Liver (tissue), 8 donors: ENCODE measurements at regions not wholly inside any gene's neighbourhood (a gene's known extent, or its start where the extent isn't known, plus 50 kb on each side); places are given as distances from the start of the nearest gene placed in this dataset.

Source experiments
- DNase-seq: peaks from one replicate; pipeline ENCODE4 v3.0.0-alpha.2; 2017; ENCODE audit warnings: low spot score
- H3K27ac ChIP-seq, 2 donors: one replicate each; pipeline ENCODE4 v1.7.0; 2013; ENCODE audit warnings: inconsistent platforms in 2 of 2, low read length in 2 of 2, control low read depth in 1 of 2, low read depth in 1 of 2, mild to moderate bottlenecking in 1 of 2
- H3K27me3 ChIP-seq, 4 donors: one replicate each; pipeline versions ENCODE4 v1.6.1 to v1.7.0; 2013; ENCODE audit warnings: low read length in 3 of 4, inconsistent platforms in 1 of 4, mild to moderate bottlenecking in 1 of 4, moderate library complexity in 1 of 4; ENCODE audit not compliant: control insufficient read depth in 4 of 4, insufficient read depth in 4 of 4
- H3K36me3 ChIP-seq, 4 donors: one replicate each; pipeline versions ENCODE4 v1.6.1 to v1.7.0; 2013; ENCODE audit warnings: low read length in 3 of 4, mild to moderate bottlenecking in 3 of 4, low read depth in 1 of 4, moderate library complexity in 1 of 4; ENCODE audit not compliant: control insufficient read depth in 4 of 4, insufficient read depth in 3 of 4
- H3K4me1 ChIP-seq, 4 donors: one replicate each; pipeline versions ENCODE4 v1.6.1 to v1.7.0; 2013; ENCODE audit warnings: low read length in 3 of 4, mild to moderate bottlenecking in 3 of 4, moderate library complexity in 1 of 4; ENCODE audit not compliant: control insufficient read depth in 4 of 4, insufficient read depth in 4 of 4
- H3K4me3 ChIP-seq, 3 donors: one replicate each; pipeline versions ENCODE4 v1.6.1 to v1.7.0; 2013; ENCODE audit warnings: low read length in 3 of 3, control low read depth in 1 of 3, low read depth in 1 of 3, mild to moderate bottlenecking in 1 of 3
- H3K9ac ChIP-seq, 2 donors: one replicate each; pipeline ENCODE4 v1.7.0; 2013; ENCODE audit warnings: low read length in 2 of 2, mild to moderate bottlenecking in 2 of 2, moderate library complexity in 2 of 2, control low read depth in 1 of 2, low read depth in 1 of 2
- H3K9me3 ChIP-seq, 4 donors: one replicate each; pipeline versions ENCODE4 v1.6.1 to v1.7.0; 2013; ENCODE audit warnings: low read length in 3 of 4; ENCODE audit not compliant: control insufficient read depth in 4 of 4
- ATF3 ChIP-seq: IDR thresholded peaks from 2 replicates; pipeline ENCODE4 v1.6.1; 2016; ENCODE audit warnings: antibody characterized with exemption
- EGR1 ChIP-seq, 2 donors: IDR thresholded peaks; 2 replicates each; pipeline ENCODE4 v1.6.1; 2016 to 2018; ENCODE audit warnings: antibody characterized with exemption in 2 of 2, low read depth in 2 of 2
- FOXA2 ChIP-seq: IDR thresholded peaks from 2 replicates; pipeline ENCODE4 v1.6.1; 2016; ENCODE audit warnings: antibody characterized with exemption
- GABPA ChIP-seq, 2 donors: IDR thresholded peaks in 1 of 2; conservative IDR thresholded peaks in 1 of 2; 2 replicates each; pipeline ENCODE4 v1.6.1; 2016; ENCODE audit warnings: antibody characterized with exemption in 2 of 2, mild to moderate bottlenecking in 1 of 2, moderate library complexity in 1 of 2
- HNF4A ChIP-seq, 2 donors: conservative IDR thresholded peaks; 2 replicates each; pipeline ENCODE4 v1.6.1; 2016; ENCODE audit warnings: antibody characterized with exemption in 2 of 2, mild to moderate bottlenecking in 2 of 2
- HNF4G ChIP-seq: IDR thresholded peaks from 2 replicates; pipeline ENCODE4 v1.6.1; 2016; ENCODE audit warnings: antibody characterized with exemption
- JUND ChIP-seq, 2 donors: IDR thresholded peaks; 2 replicates each; pipeline ENCODE4 v1.6.1; 2016; ENCODE audit warnings: antibody characterized with exemption in 2 of 2
- RAD21 ChIP-seq, 2 donors: IDR thresholded peaks; 2 replicates each; pipeline ENCODE4 v1.6.1; 2016; ENCODE audit warnings: antibody characterized with exemption in 2 of 2, mild to moderate bottlenecking in 2 of 2
- REST ChIP-seq: IDR thresholded peaks from 2 replicates; pipeline ENCODE4 v1.6.1; 2016; ENCODE audit warnings: antibody characterized with exemption, mild to moderate bottlenecking
- RXRA ChIP-seq, 2 donors: IDR thresholded peaks; 2 replicates each; pipeline ENCODE4 v1.6.1; 2017 to 2018; ENCODE audit warnings: antibody characterized with exemption in 2 of 2, mild to moderate bottlenecking in 1 of 2
- SP1 ChIP-seq: IDR thresholded peaks from 2 replicates; pipeline ENCODE4 v1.6.1; 2018; ENCODE audit warnings: antibody characterized with exemption, mild to moderate bottlenecking
- TAF1 ChIP-seq: conservative IDR thresholded peaks from 2 replicates; pipeline ENCODE4 v1.6.1; 2016; ENCODE audit warnings: antibody characterized with exemption, mild to moderate bottlenecking
- YY1 ChIP-seq: IDR thresholded peaks from 2 replicates; pipeline ENCODE4 v1.6.1; 2016; ENCODE audit warnings: antibody characterized with exemption, mild to moderate bottlenecking
- WGBS: extraction: QIAGEN DNeasy Blood & Tissue Kit; methylation state at CpG from one replicate; pipeline ENCODE4 v1.1.7; 2013; 5-methylcytosine and 5-hydroxymethylcytosine counted together
- TF ChIP-seq, protein P1 (sequence below): fragments of 150-350 bp; IDR thresholded peaks from 2 replicates; pipeline ENCODE4 v1.5.1; 2017; ENCODE audit warnings: improper control_type of control experiment, low read depth, low read length; ENCODE audit not compliant: missing input control
- TF ChIP-seq, protein P2 (sequence below): IDR thresholded peaks from 2 replicates; pipeline ENCODE4 v1.6.1; 2016; ENCODE audit warnings: antibody characterized with exemption
- donor health status: healthy.
- donor health status: healthy.
- donor health status: healthy.
- donor health status: healthy.
- donor health status: healthy.

- H3K27me3 ChIP-seq: no peaks in the 10 kb centered on the region
- H3K4me1 ChIP-seq: no peaks in the 10 kb centered on the region
- no peaks in the 10 kb centered on the region for H3K36me3 ChIP-seq
- 87% methylated on average over 4 of the region's 4 CpGs for WGBS
- TF ChIP-seq SP1: no peak
- TF ChIP-seq FOXA2: no peak
- no peak for TF ChIP-seq HNF4A (conservative IDR thresholded peaks at IDR 0.05)
- TF ChIP-seq RAD21 (IDR thresholded peaks at IDR 0.05): no peak
- H3K9me3 ChIP-seq: no peaks in the 10 kb centered on the region
- no peak overlapping the region for H3K4me3 ChIP-seq
- no peak overlapping the region for H3K27ac ChIP-seq
- H3K9ac ChIP-seq: no peak overlapping the region
- DNase-seq: no peak
Observed at GRCh38 chr5:143614831-143615230, 197.1 kb upstream of the HMHB1 start.

GRCh38 chr5:143613329-143613728 lies 198.6 kb upstream of the HMHB1 start:
- no peaks in the 10 kb centered on the region for H3K27me3 ChIP-seq
- TF ChIP-seq ATF3 (no peak), REST (no peak), EGR1 (IDR thresholded peaks at IDR 0.05; ENCODE audit: low read depth in 2 of 2) (no peak), TAF1 (no peak), YY1 (no peak), HNF4G (no peak), GABPA (IDR thresholded peaks at IDR 0.05 in 1 of 2, conservative IDR thresholded peaks at IDR 0.05 in 1 of 2) (no peak), SP1 (no peak), RXRA (IDR thresholded peaks at IDR 0.05) (no peak), FOXA2 (no peak), JUND (IDR thresholded peaks at IDR 0.05) (no peak)
- TF ChIP-seq, protein P1, sequence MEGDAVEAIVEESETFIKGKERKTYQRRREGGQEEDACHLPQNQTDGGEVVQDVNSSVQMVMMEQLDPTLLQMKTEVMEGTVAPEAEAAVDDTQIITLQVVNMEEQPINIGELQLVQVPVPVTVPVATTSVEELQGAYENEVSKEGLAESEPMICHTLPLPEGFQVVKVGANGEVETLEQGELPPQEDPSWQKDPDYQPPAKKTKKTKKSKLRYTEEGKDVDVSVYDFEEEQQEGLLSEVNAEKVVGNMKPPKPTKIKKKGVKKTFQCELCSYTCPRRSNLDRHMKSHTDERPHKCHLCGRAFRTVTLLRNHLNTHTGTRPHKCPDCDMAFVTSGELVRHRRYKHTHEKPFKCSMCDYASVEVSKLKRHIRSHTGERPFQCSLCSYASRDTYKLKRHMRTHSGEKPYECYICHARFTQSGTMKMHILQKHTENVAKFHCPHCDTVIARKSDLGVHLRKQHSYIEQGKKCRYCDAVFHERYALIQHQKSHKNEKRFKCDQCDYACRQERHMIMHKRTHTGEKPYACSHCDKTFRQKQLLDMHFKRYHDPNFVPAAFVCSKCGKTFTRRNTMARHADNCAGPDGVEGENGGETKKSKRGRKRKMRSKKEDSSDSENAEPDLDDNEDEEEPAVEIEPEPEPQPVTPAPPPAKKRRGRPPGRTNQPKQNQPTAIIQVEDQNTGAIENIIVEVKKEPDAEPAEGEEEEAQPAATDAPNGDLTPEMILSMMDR: no peak
- TF ChIP-seq, protein P2, sequence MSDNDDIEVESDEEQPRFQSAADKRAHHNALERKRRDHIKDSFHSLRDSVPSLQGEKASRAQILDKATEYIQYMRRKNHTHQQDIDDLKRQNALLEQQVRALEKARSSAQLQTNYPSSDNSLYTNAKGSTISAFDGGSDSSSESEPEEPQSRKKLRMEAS: no peak
- no peak for DNase-seq
- no peak overlapping the region for H3K27ac ChIP-seq
- H3K36me3 ChIP-seq: no peaks in the 10 kb centered on the region
- no peaks in the 10 kb centered on the region for H3K4me1 ChIP-seq
- no peak overlapping the region for H3K9ac ChIP-seq
- WGBS: 95% methylated on average over 3 of the region's 3 CpGs
- no peak overlapping the region for H3K4me3 ChIP-seq
- H3K9me3 ChIP-seq: no peaks in the 10 kb centered on the region
